Tibial artery (tissue), 4 donors: ENCODE measurements at regions not wholly inside any gene's neighbourhood (a gene's known extent, or its start where the extent isn't known, plus 50 kb on each side); places are given as distances from the start of the nearest gene placed in this dataset.

Experiments
- DNase-seq, 2 donors: peaks; one replicate each; pipeline ENCODE4 v3.0.0-alpha.2; 2019
- H3K27ac ChIP-seq, 2 donors: fragments of 200-600 bp; sonication (generic) in 1 of 2; 1 replicate in 1 of 2; 2 replicates in 1 of 2; pipeline ENCODE4 v1.5.1; 2018 to 2019; ENCODE audit warnings: mild to moderate bottlenecking in 1 of 2
- H3K27me3 ChIP-seq, 2 donors: fragments of 200-600 bp; sonication (generic) in 1 of 2; one replicate each; pipeline versions ENCODE4 v1.5.1 to v1.6.0; 2016 to 2019
- H3K36me3 ChIP-seq, 3 donors: fragments of 200-600 bp; sonication (generic) in 2 of 3; one replicate each; pipeline ENCODE4 v1.5.1; 2016 to 2019; ENCODE audit warnings: mild to moderate bottlenecking in 2 of 3
- H3K4me1 ChIP-seq, 4 donors: fragments of 200-600 bp; sonication (generic) in 2 of 4; 1 replicate in 3 of 4; 2 replicates in 1 of 4; pipeline ENCODE4 v1.5.1; 2016 to 2019
- H3K4me3 ChIP-seq, 2 donors: fragments of 200-600 bp; sonication (generic) in 1 of 2; 1 replicate in 1 of 2; 2 replicates in 1 of 2; pipeline ENCODE4 v1.5.1; 2018 to 2019; ENCODE audit warnings: mild to moderate bottlenecking in 2 of 2
- H3K9me3 ChIP-seq, 3 donors: fragments of 200-600 bp; sonication (generic) in 1 of 3; one replicate each; pipeline ENCODE4 v1.5.1; 2016 to 2019
- intact Hi-C: fragments of 100-400 bp; cut with DNase I; formaldehyde crosslinking; loops from one replicate; pipeline ENCODE4 v1.15.0; 2023; ENCODE audit warnings: low total_unique reads
- TF ChIP-seq, protein P1 (sequence below), 2 experiments: fragments of 200-600 bp in 1 of 2; fragments of 450-650 bp in 1 of 2; IDR thresholded peaks; one replicate each; pipeline ENCODE4 v1.5.1; 2017 to 2019; ENCODE audit warnings: antibody characterized with exemption in 2 of 2, mild to moderate bottlenecking in 1 of 2, moderate library complexity in 1 of 2

DNA sequence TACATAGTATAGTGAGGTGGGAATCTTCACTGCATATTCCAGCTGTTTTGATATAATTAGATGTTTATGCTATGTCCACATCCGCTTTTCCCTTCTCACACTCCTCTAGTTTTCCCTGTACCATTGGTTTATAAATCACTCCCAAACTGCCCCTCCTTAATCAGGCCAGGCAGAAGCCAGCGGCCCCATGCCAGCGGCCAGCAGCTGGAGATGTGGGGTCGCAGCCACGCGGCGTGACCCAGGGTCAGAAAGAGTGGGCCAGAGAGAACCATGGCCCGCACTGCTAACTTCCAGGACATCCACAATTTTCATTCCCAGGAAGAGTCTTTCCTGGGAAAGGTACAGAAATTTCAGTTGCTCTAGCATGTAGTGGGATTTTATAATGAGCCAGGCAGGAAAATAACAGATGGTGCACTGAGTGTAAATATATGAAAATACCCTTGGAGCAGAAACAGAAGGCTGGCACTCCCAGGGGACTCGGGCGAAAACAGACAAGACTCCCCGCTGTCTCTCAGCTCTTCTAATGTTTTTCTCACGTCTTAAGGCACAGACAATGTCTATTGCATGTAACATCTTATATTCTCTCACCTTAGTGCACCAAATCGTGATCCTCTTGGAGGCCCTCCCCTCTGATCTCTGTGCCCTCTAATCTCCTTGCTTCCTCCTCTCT lies 145.9 kb upstream of the ZFP42 start:
- intact Hi-C loops: no loop called here
- Histone ChIP-seq H3K4me1 (no peaks in the 10 kb centered on the region), H3K27me3 (no peaks in the 10 kb centered on the region), H3K4me3 (no peak overlapping the region), H3K27ac (no peak overlapping the region), H3K36me3 (no peaks in the 10 kb centered on the region), H3K9me3 (no peaks in the 10 kb centered on the region)
- TF ChIP-seq, protein P1, sequence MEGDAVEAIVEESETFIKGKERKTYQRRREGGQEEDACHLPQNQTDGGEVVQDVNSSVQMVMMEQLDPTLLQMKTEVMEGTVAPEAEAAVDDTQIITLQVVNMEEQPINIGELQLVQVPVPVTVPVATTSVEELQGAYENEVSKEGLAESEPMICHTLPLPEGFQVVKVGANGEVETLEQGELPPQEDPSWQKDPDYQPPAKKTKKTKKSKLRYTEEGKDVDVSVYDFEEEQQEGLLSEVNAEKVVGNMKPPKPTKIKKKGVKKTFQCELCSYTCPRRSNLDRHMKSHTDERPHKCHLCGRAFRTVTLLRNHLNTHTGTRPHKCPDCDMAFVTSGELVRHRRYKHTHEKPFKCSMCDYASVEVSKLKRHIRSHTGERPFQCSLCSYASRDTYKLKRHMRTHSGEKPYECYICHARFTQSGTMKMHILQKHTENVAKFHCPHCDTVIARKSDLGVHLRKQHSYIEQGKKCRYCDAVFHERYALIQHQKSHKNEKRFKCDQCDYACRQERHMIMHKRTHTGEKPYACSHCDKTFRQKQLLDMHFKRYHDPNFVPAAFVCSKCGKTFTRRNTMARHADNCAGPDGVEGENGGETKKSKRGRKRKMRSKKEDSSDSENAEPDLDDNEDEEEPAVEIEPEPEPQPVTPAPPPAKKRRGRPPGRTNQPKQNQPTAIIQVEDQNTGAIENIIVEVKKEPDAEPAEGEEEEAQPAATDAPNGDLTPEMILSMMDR (IDR thresholded peaks at IDR 0.05): no peak
- DNase-seq: no peak

DNA sequence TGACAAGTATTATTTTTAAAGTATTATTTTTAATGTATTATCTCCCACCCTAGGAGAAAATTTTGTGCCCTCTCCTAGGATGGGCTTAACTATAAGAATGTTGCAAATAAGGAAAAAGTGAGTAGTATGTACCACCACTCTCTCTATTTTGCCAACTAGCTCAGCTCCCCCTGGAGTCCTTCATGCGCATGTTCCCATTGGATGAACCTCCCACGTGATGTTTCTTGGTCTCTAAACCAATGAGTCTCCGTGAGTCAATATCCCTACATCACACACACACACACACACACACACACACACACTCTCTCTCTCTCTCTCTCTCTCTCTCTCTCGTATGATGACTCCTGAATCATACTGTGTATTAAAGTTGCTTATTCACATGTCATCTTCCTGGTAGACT lies 129.7 kb upstream of the ZFP42 start:
- Histone ChIP-seq H3K9me3 (no peaks in the 10 kb centered on the region), H3K36me3 (no peaks in the 10 kb centered on the region), H3K27me3 (no peaks in the 10 kb centered on the region), H3K27ac (no peak overlapping the region), H3K4me1 (no peaks in the 10 kb centered on the region), H3K4me3 (no peak overlapping the region)
- DNase-seq: no peak
- intact Hi-C loops: no loop called here
- TF ChIP-seq, protein P1 (IDR thresholded peaks at IDR 0.05): no peak

DNA sequence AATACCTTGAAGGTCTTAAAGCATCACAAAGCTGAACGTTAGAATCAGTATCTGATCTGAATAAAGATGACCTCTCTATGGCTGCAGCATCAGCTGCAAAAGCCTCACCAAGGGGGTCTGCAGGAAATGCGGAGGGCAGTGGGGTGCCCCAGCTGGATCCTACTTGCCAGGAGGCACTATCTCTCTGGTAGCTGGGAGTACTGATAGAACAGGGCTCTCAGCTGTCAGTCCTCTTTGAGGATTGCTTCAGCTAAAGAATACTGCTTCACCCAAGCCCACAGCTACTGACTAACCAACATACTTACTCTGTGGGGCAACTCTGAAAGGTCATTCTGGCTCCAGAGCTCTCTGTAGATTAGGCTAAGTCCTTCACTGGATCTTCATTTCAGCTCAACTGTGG lies 112.5 kb upstream of the ZFP42 start:
- H3K9me3 ChIP-seq: no peaks in the 10 kb centered on the region
- H3K36me3 ChIP-seq: no peaks in the 10 kb centered on the region
- no peaks in the 10 kb centered on the region for H3K4me1 ChIP-seq
- TF ChIP-seq, protein P1 (IDR thresholded peaks at IDR 0.05): no peak
- H3K27ac ChIP-seq: no peak overlapping the region
- intact Hi-C loops: no loop called here
- H3K4me3 ChIP-seq: no peak overlapping the region
- DNase-seq: no peak
- no peaks in the 10 kb centered on the region for H3K27me3 ChIP-seq

DNA sequence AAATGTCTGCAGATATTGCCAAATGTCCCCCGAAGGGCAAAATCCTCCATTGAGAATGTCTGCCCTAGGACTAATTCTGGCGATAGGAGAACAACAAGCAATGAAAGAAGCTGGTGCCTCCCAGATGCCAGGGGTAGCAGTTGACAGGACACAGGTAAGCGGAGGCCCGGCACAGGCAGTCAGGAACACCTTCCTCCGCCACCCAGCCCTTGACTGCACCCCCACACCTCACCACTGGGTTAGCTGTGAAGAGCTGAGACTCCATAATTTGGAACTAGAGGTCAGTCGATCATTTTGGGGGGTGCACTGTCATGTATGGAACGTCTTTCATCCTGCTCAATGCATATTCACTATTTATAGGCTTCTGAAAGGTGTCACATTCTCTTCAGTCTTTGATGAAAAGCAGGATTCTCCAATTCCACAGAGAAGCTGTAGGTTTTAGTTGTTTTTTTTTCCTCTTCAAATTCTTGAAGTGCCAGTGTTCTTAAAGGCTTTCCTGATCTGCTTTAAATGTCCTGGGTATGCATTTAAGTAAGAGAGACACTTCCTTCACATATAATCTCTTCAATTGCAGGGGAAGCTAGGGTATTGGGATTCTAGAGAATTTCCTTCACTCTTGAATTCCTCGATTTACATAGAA lies 111.6 kb upstream of the ZFP42 start:
- intact Hi-C loops: no loop called here
- Histone ChIP-seq H3K27ac (no peak overlapping the region), H3K4me1 (no peaks in the 10 kb centered on the region), H3K36me3 (no peaks in the 10 kb centered on the region), H3K9me3 (no peaks in the 10 kb centered on the region), H3K4me3 (no peak overlapping the region), H3K27me3 (no peaks in the 10 kb centered on the region)
- DNase-seq: no peak
- TF ChIP-seq, protein P1 (IDR thresholded peaks at IDR 0.05): no peak

DNA sequence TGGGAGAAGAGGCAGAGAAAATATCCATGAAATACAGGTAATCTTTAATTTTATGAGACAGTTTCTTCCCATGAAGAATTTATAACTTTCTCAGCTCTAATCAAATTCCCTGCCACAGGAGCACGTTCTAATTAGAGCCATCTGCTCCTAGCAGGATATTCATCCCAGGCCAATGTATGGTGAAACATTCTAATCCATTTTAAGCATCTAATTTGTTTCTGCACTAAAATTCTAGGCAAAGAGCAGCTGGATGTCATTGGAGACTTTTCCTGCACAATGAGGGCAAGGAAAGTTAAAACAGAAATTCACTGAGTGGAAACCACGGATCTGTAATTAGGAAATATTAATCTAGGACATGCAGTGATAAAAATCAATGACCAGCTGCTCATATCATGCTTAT lies 107.7 kb upstream of the ZFP42 start:
- Histone ChIP-seq H3K27ac (no peak overlapping the region), H3K4me3 (no peak overlapping the region)

More for the DNA sequence above, 107.7 kb upstream of the ZFP42 start:
- TF ChIP-seq, protein P1 (IDR thresholded peaks at IDR 0.05): no peak
- H3K36me3 ChIP-seq: no peaks in the 10 kb centered on the region
- H3K27me3 ChIP-seq: no peaks in the 10 kb centered on the region
- H3K9me3 ChIP-seq: no peaks in the 10 kb centered on the region
- H3K4me1 ChIP-seq: no peaks in the 10 kb centered on the region
- DNase-seq: no peak
- intact Hi-C loops: no loop called here
